ENCODE measurements at regions not wholly inside any gene's neighbourhood (a gene's known extent, or its start where the extent isn't known, plus 50 kb on each side); places are given as distances from the start of the nearest gene placed in this dataset.

DNA sequence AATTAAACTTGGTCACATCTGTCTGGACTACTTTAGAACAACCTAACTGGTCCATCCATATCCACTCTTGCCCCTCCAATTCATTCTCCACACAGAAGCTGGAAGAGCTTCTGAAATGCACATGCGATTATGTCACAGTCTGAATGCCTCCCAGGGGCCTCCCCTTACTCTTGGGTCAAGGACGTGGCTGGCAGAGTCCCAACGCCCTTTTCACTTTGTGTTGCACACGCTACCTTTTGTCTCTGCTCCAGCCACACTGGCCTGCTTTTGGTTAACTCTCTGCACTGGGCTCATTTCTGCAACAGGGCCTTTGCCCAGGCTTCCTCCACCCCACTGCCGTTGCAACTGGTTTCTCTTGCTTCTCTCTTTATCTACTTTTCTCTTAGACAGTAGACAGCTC is 245.2 kb downstream of the IL20RB start:
- TF ChIP-seq, protein P1, sequence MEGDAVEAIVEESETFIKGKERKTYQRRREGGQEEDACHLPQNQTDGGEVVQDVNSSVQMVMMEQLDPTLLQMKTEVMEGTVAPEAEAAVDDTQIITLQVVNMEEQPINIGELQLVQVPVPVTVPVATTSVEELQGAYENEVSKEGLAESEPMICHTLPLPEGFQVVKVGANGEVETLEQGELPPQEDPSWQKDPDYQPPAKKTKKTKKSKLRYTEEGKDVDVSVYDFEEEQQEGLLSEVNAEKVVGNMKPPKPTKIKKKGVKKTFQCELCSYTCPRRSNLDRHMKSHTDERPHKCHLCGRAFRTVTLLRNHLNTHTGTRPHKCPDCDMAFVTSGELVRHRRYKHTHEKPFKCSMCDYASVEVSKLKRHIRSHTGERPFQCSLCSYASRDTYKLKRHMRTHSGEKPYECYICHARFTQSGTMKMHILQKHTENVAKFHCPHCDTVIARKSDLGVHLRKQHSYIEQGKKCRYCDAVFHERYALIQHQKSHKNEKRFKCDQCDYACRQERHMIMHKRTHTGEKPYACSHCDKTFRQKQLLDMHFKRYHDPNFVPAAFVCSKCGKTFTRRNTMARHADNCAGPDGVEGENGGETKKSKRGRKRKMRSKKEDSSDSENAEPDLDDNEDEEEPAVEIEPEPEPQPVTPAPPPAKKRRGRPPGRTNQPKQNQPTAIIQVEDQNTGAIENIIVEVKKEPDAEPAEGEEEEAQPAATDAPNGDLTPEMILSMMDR (IDR thresholded peaks at IDR 0.05; ENCODE audit: low read depth, low read length, missing input control) = no peak
- TF ChIP-seq, protein P2, sequence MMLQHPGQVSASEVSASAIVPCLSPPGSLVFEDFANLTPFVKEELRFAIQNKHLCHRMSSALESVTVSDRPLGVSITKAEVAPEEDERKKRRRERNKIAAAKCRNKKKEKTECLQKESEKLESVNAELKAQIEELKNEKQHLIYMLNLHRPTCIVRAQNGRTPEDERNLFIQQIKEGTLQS (IDR thresholded peaks at IDR 0.05) = no peak

Data from liver (tissue), 3 donors.